ENCODE measurements at regions not wholly inside any gene's neighbourhood (a gene's known extent, or its start where the extent isn't known, plus 50 kb on each side); places are given as distances from the start of the nearest gene placed in this dataset.

GRCh38 chr4:155564086-155564485, 102.6 kb upstream of the GUCY1A1 start:
- TF ChIP-seq CTCF (conservative IDR thresholded peaks at IDR 0.05) (no peak), EZH2 (IDR thresholded peaks at IDR 0.05; ENCODE audit: low read depth) (no peak)
